Esophagus muscularis mucosa (tissue), 4 donors: ENCODE measurements at regions not wholly inside any gene's neighbourhood (a gene's known extent, or its start where the extent isn't known, plus 50 kb on each side); places are given as distances from the start of the nearest gene placed in this dataset.

ENCODE experiments used
- CTCF ChIP-seq, 3 experiments: fragments of 200-600 bp in 2 of 3; fragments of 450-650 bp in 1 of 3; sonication (generic) in 2 of 3; IDR thresholded peaks; one replicate each; pipeline ENCODE4 v1.5.1; 2017 to 2019; ENCODE audit warnings: antibody characterized with exemption in 3 of 3, mild to moderate bottlenecking in 2 of 3, moderate library complexity in 1 of 3
- EP300 ChIP-seq: sonication (generic); formaldehyde crosslinking; IDR thresholded peaks from one replicate; pipeline ENCODE4 v1.6.1; 2017; ENCODE audit warnings: antibody characterized with exemption
- POLR2A ChIP-seq: fragments of 450-650 bp; IDR thresholded peaks from one replicate; pipeline ENCODE4 v1.6.1; 2017; ENCODE audit warnings: antibody characterized with exemption, moderate library complexity, mild to moderate bottlenecking, low read depth

GRCh38 chr4:136962868-136963267 lies 569.4 kb downstream of the PCDH18 start:
- no peak for TF ChIP-seq CTCF (IDR thresholded peaks at IDR 0.05)
- TF ChIP-seq POLR2A = no peak
- no peak for TF ChIP-seq EP300
